Stimulated activated CD4-positive, alpha-beta T cell treated with anti-CD3 and anti-CD28 coated beads, TNF-alpha, amount 100 ng/mL, for 4 hours (primary cell): ENCODE measurements at regions not wholly inside any gene's neighbourhood (a gene's known extent, or its start where the extent isn't known, plus 50 kb on each side); places are given as distances from the start of the nearest gene placed in this dataset.
A peak's percentile ranks its signal among the peaks of the same experiment; 100 is the strongest.
"Not testable (repeated sequence)": the region's sequence is repeated elsewhere in the genome, so short reads cannot be mapped to it uniquely, and the experiment has no call there.

ENCODE experiments used
- DNase-seq, 3 experiments: peaks; one replicate each; pipeline ENCODE4 v3.0.0-alpha.2; 2020; ENCODE audit warnings: low read depth in 3 of 3

GRCh38 chr9:41273549-41274267 lies 84.6 kb upstream of the ZNG1F start:
- peak; percentile 49 to 59 (median 57) for DNase-seq

GRCh38 chr9:41272879-41273548 lies 83.9 kb upstream of the ZNG1F start:
- DNase-seq = peak in 1 of 3 experiments; percentile 14

GRCh38 chr9:41270992-41271391 lies 81.9 kb upstream of the ZNG1F start:
- not testable (repeated sequence) for DNase-seq

- not testable (repeated sequence) for DNase-seq
These were observed 80.4 kb upstream of the ZNG1F start for GRCh38 chr9:41269471-41269870.

GRCh38 chr9:41269054-41269453 lies 79.9 kb upstream of the ZNG1F start:
- DNase-seq = not testable (repeated sequence)

GRCh38 chr9:41266602-41267001 lies 77.5 kb upstream of the ZNG1F start:
- not testable (repeated sequence) for DNase-seq

GRCh38 chr9:41266000-41266399 lies 76.9 kb upstream of the ZNG1F start:
- DNase-seq = not testable (repeated sequence)

- DNase-seq = not testable (repeated sequence)
These were observed 62.9 kb upstream of the ZNG1F start for GRCh38 chr9:41251973-41252372.

- DNase-seq = not testable (repeated sequence)
These were observed 62.0 kb upstream of the ZNG1F start for GRCh38 chr9:41251101-41251500.

- not testable (repeated sequence) for DNase-seq
These were observed 57.6 kb upstream of the ZNG1F start for GRCh38 chr9:41246702-41247101.
